Neuronal stem cell (in vitro differentiated cells): ENCODE measurements at regions not wholly inside any gene's neighbourhood (a gene's known extent, or its start where the extent isn't known, plus 50 kb on each side); places are given as distances from the start of the nearest gene placed in this dataset.

ENCODE experiments used
- DNase-seq: peaks from one replicate; pipeline ENCODE4 v3.0.0-alpha.2; 2013; ENCODE audit warnings: low spot score
- H2AFZ ChIP-seq: one replicate; pipeline ENCODE4 v1.6.1; 2013; ENCODE audit warnings: mild to moderate bottlenecking, low read length, inconsistent platforms
- H2AK5ac ChIP-seq: 2 replicates; pipeline ENCODE4 v1.6.1; 2013; ENCODE audit warnings: low read depth, mild to moderate bottlenecking, inconsistent platforms, low read length, moderate library complexity, mixed read lengths
- H2BK120ac ChIP-seq: 2 replicates; pipeline ENCODE4 v1.6.1; 2013; ENCODE audit warnings: low read depth, mild to moderate bottlenecking, inconsistent platforms, low read length, moderate library complexity, mixed read lengths
- H2BK12ac ChIP-seq: one replicate; pipeline ENCODE4 v1.6.1; 2013; ENCODE audit warnings: low read length, inconsistent platforms
- H2BK15ac ChIP-seq: 2 replicates; pipeline ENCODE4 v1.6.1; 2013; ENCODE audit warnings: mild to moderate bottlenecking, low read length, inconsistent platforms, mixed read lengths
- H2BK5ac ChIP-seq: one replicate; pipeline ENCODE4 v1.6.1; 2013; ENCODE audit warnings: inconsistent platforms, mild to moderate bottlenecking, low read length, moderate library complexity
- H3K14ac ChIP-seq: one replicate; pipeline ENCODE4 v1.6.1; 2013; ENCODE audit warnings: low read length, inconsistent platforms
- H3K18ac ChIP-seq: 2 replicates; pipeline ENCODE4 v1.6.1; 2013; ENCODE audit warnings: low read length, inconsistent platforms
- H3K23ac ChIP-seq: 2 replicates; pipeline ENCODE4 v1.6.1; 2013; ENCODE audit warnings: low read depth, mild to moderate bottlenecking, mixed read lengths, low read length, inconsistent platforms; ENCODE audit not compliant: poor library complexity
- H3K27ac ChIP-seq: replicated peaks from 3 replicates; pipeline ENCODE4 v1.5.1; 2013; ENCODE audit warnings: low read length, inconsistent platforms
- H3K27me3 ChIP-seq, 3 experiments: 2 replicates each; pipeline ENCODE4 v1.6.1; 2013; ENCODE audit warnings: low read length in 3 of 3, mild to moderate bottlenecking in 2 of 3, inconsistent platforms in 1 of 3, low read depth in 1 of 3, mixed read lengths in 1 of 3, moderate library complexity in 1 of 3; ENCODE audit not compliant: control insufficient read depth in 3 of 3, insufficient read depth in 3 of 3
- H3K36me3 ChIP-seq, 2 donors: replicated peaks in 1 of 2; 2 replicates each; pipeline ENCODE4 v1.6.1; 2013; ENCODE audit warnings: low read length in 2 of 2; ENCODE audit not compliant: control insufficient read depth in 2 of 2, insufficient read depth in 2 of 2
- H3K4ac ChIP-seq: 2 replicates; pipeline ENCODE4 v1.6.1; 2013; ENCODE audit warnings: inconsistent platforms, mild to moderate bottlenecking, low read length, moderate library complexity
- H3K4me1 ChIP-seq, 2 donors: 1 replicate in 1 of 2; 2 replicates in 1 of 2; pipeline ENCODE4 v1.6.1; 2013; ENCODE audit warnings: low read length in 2 of 2, low read depth in 1 of 2; ENCODE audit not compliant: control insufficient read depth in 2 of 2, insufficient read depth in 1 of 2
- H3K4me2 ChIP-seq: one replicate; pipeline ENCODE4 v1.6.1; 2013; ENCODE audit warnings: mild to moderate bottlenecking, low read length, inconsistent platforms; ENCODE audit not compliant: insufficient read depth, poor library complexity, severe bottlenecking
- H3K4me3 ChIP-seq, 2 donors: 2 replicates each; pipeline ENCODE4 v1.5.1; 2013; ENCODE audit warnings: low read length in 2 of 2, mild to moderate bottlenecking in 2 of 2, inconsistent platforms in 1 of 2, moderate library complexity in 1 of 2
- H3K79me1 ChIP-seq: one replicate; pipeline ENCODE4 v1.6.1; 2013; ENCODE audit warnings: low read depth, mild to moderate bottlenecking, inconsistent platforms, low read length, moderate library complexity
- H3K9ac ChIP-seq: one replicate; pipeline ENCODE4 v1.6.1; 2013; ENCODE audit warnings: mild to moderate bottlenecking, low read depth, low read length, inconsistent platforms; ENCODE audit not compliant: poor library complexity
- H3K9me3 ChIP-seq, 2 donors: replicated peaks in 1 of 2; 2 replicates each; pipeline versions ENCODE3 to v1.6.1; 2013; ENCODE audit warnings: low read length in 2 of 2, mild to moderate bottlenecking in 2 of 2, inconsistent platforms in 1 of 2, low read depth in 1 of 2, mixed read lengths in 1 of 2, moderate library complexity in 1 of 2; ENCODE audit not compliant: control insufficient read depth in 2 of 2, insufficient read depth in 1 of 2
- H4K8ac ChIP-seq: one replicate; pipeline ENCODE4 v1.6.1; 2013; ENCODE audit warnings: low read depth, mild to moderate bottlenecking, inconsistent platforms, low read length, moderate library complexity
- H4K91ac ChIP-seq: one replicate; pipeline ENCODE4 v1.6.1; 2013; ENCODE audit warnings: low read length, low read depth, mild to moderate bottlenecking, inconsistent platforms; ENCODE audit not compliant: poor library complexity
- WGBS, 2 donors: extraction: QIAGEN DNeasy Blood & Tissue Kit; methylation state at CpG; one replicate each; pipeline ENCODE4 v1.1.7; 2013; ENCODE audit warnings: missing lambda C conversion rate in 2 of 2, mixed read lengths in 1 of 2; ENCODE audit not compliant: insufficient read length in 2 of 2, insufficient replicate concordance in 1 of 2; ENCODE audit errors: extremely low coverage in 2 of 2; 5-methylcytosine and 5-hydroxymethylcytosine counted together

- Histone ChIP-seq H3K27me3 (no peaks in the 10 kb centered on the region), H2AFZ (no peak overlapping the region)
These were observed 1094.6 kb upstream of the CDH2 start for GRCh38 chr18:29271501-29271900.

GRCh38 chr18:29259838-29260237 is 1082.9 kb upstream of the CDH2 start:
- Histone ChIP-seq H3K9ac (no peak overlapping the region), H3K4me3 (no peak overlapping the region), H4K8ac (no peak overlapping the region), H3K4me2 (no peak overlapping the region), H3K79me1 (no peaks in the 10 kb centered on the region), H2AK5ac (no peak overlapping the region), H3K4ac (no peak overlapping the region), H3K36me3 (no peaks in the 10 kb centered on the region), H3K23ac (no peak overlapping the region), H2BK120ac (no peak overlapping the region), H3K27me3 (no peaks in the 10 kb centered on the region), H2BK15ac (no peak overlapping the region), H3K18ac (no peak overlapping the region), H2BK5ac (no peak overlapping the region), H3K27ac (no peak overlapping the region), H3K9me3 (no peaks in the 10 kb centered on the region), H2BK12ac (no peak overlapping the region), H3K4me1 (no peaks in the 10 kb centered on the region), H2AFZ (no peak overlapping the region), H3K14ac (no peak overlapping the region), H4K91ac (no peak overlapping the region)
- no peak for DNase-seq
- WGBS, 2 donors = no CpG with 5 or more reads among the region's 2 CpGs

More at GRCh38 chr18:29271501-29271900, 1094.6 kb upstream of the CDH2 start:
- Histone ChIP-seq H3K4me3 (no peak overlapping the region), H2BK5ac (no peak overlapping the region), H3K9me3 (no peaks in the 10 kb centered on the region), H3K79me1 (no peaks in the 10 kb centered on the region), H3K36me3 (no peaks in the 10 kb centered on the region), H2BK12ac (no peak overlapping the region), H3K27ac (no peak overlapping the region), H3K18ac (no peak overlapping the region), H4K91ac (no peak overlapping the region), H3K14ac (no peak overlapping the region), H3K9ac (no peak overlapping the region), H3K23ac (no peak overlapping the region), H2BK15ac (no peak overlapping the region), H2BK120ac (no peak overlapping the region), H3K4me2 (no peak overlapping the region), H4K8ac (no peak overlapping the region), H3K4me1 (peaks cover 0 to 6% of the 10 kb centered on the region in 2 donors), H2AK5ac (no peak overlapping the region), H3K4ac (no peak overlapping the region)
- no peak for DNase-seq
- WGBS, 2 donors = no CpG with 5 or more reads among the region's 2 CpGs

- Histone ChIP-seq H4K8ac (no peak overlapping the region), H3K4ac (no peak overlapping the region), H3K9ac (no peak overlapping the region), H3K79me1 (no peaks in the 10 kb centered on the region), H3K4me3 (no peak overlapping the region), H2AFZ (no peak overlapping the region), H2BK12ac (no peak overlapping the region), H3K4me1 (peaks cover 0 to 13% of the 10 kb centered on the region in 2 donors), H2BK15ac (no peak overlapping the region), H2AK5ac (no peak overlapping the region), H2BK5ac (no peak overlapping the region), H2BK120ac (no peak overlapping the region), H3K18ac (no peak overlapping the region), H3K27me3 (no peaks in the 10 kb centered on the region), H3K4me2 (no peak overlapping the region), H3K23ac (no peak overlapping the region), H4K91ac (no peak overlapping the region), H3K14ac (no peak overlapping the region), H3K36me3 (no peaks in the 10 kb centered on the region), H3K9me3 (no peaks in the 10 kb centered on the region), H3K27ac (no peak overlapping the region)
- no CpG with 5 or more reads among the region's 2 CpGs for WGBS, 2 donors
- DNase-seq = no peak
These were observed 1077.2 kb upstream of the CDH2 start for GRCh38 chr18:29254123-29254522.

- H3K4me2 ChIP-seq = no peak overlapping the region
- H3K14ac ChIP-seq = no peak overlapping the region
- no peaks in the 10 kb centered on the region for H3K27me3 ChIP-seq
- H2BK5ac ChIP-seq = no peak overlapping the region
- H2AK5ac ChIP-seq = no peak overlapping the region
- no peak overlapping the region for H3K18ac ChIP-seq
- H3K4me1 ChIP-seq = peaks cover 0 to 15% of the 10 kb centered on the region in 2 donors
- no peak overlapping the region for H3K9ac ChIP-seq
- no peak overlapping the region for H3K27ac ChIP-seq
- H2BK15ac ChIP-seq = no peak overlapping the region
- WGBS, 2 donors = no CpG with 5 or more reads among the region's 1 CpG
- H3K79me1 ChIP-seq = no peaks in the 10 kb centered on the region
- no peaks in the 10 kb centered on the region for H3K36me3 ChIP-seq
- no peak for DNase-seq
- no peak overlapping the region for H3K4me3 ChIP-seq
- H2AFZ ChIP-seq = no peak overlapping the region
- H3K9me3 ChIP-seq = no peaks in the 10 kb centered on the region
- no peak overlapping the region for H3K4ac ChIP-seq
- H4K8ac ChIP-seq = no peak overlapping the region
- no peak overlapping the region for H4K91ac ChIP-seq
- no peak overlapping the region for H2BK120ac ChIP-seq
- H2BK12ac ChIP-seq = no peak overlapping the region
- H3K23ac ChIP-seq = no peak overlapping the region
These were observed 1074.8 kb upstream of the CDH2 start for GRCh38 chr18:29251681-29252080.
